MM.1S (cell line): ENCODE measurements at regions not wholly inside any gene's neighbourhood (a gene's known extent, or its start where the extent isn't known, plus 50 kb on each side); places are given as distances from the start of the nearest gene placed in this dataset.

ENCODE experiments used
- CTCF ChIP-seq: fragments of 300-600 bp; sonication (generic); IDR thresholded peaks from 2 replicates; pipeline ENCODE4 v1.5.1; 2016; ENCODE audit warnings: antibody characterized with exemption, low read length, mixed read lengths
- EZH2 ChIP-seq: fragments of 300-600 bp; sonication (generic); optimal IDR thresholded peaks from 2 replicates; pipeline ENCODE3; 2017; ENCODE audit warnings: low read depth, mild to moderate bottlenecking, antibody characterized with exemption, low read length, mixed read lengths
- EZH2phosphoT487 ChIP-seq: fragments of 300-600 bp; sonication (generic); IDR thresholded peaks from 2 replicates; pipeline ENCODE4 v1.6.1; 2018; ENCODE audit warnings: antibody characterized with exemption, low read length

DNA sequence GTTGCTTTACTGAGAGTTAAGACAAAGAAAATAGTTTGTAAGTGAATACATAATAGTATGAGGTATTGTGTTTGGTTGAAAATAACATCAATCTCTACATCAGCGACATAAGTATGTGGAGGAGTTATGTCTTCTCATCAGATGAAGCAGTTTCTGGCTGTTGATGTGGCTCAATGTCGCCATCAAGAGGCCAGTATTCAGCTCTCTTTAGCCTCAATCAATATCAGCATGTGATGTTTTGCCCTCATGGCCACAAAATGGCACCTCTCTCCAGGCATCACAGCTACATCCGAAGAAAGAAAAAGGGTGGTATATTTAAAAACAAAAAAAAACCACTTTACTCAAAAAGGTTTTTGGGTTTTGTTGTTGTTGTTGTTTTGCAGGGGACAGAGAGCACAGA lies 302.3 kb upstream of the TMEM132C start:
- TF ChIP-seq CTCF = no peak
- TF ChIP-seq EZH2 = no peak
- no peak for TF ChIP-seq EZH2phosphoT487
